Endodermal cell (in vitro differentiated cells): ENCODE measurements at regions not wholly inside any gene's neighbourhood (a gene's known extent, or its start where the extent isn't known, plus 50 kb on each side); places are given as distances from the start of the nearest gene placed in this dataset.

Experiments
- DNase-seq: peaks from one replicate; pipeline ENCODE4 v3.0.0-alpha.2; 2017
- H3K27ac ChIP-seq: 2 replicates; pipeline ENCODE4 v1.5.1; 2013; ENCODE audit warnings: mild to moderate bottlenecking, low read depth, low read length, moderate library complexity
- H3K27me3 ChIP-seq: 2 replicates; pipeline ENCODE4 v1.6.1; 2013; ENCODE audit warnings: mild to moderate bottlenecking, low read length, moderate library complexity; ENCODE audit not compliant: insufficient read depth, control insufficient read depth, poor library complexity, severe bottlenecking
- H3K36me3 ChIP-seq: 2 replicates; pipeline ENCODE4 v1.7.0; 2013; ENCODE audit warnings: mild to moderate bottlenecking, low read length, moderate library complexity; ENCODE audit not compliant: control insufficient read depth, insufficient read depth
- H3K4me1 ChIP-seq: one replicate; pipeline ENCODE4 v1.7.0; 2013; ENCODE audit warnings: low read length; ENCODE audit not compliant: control insufficient read depth, insufficient read depth
- H3K4me3 ChIP-seq: 2 replicates; pipeline ENCODE4 v1.5.1; 2013; ENCODE audit warnings: mild to moderate bottlenecking, low read length, moderate library complexity
- H3K9ac ChIP-seq: 2 replicates; pipeline ENCODE4 v1.6.1; 2013; ENCODE audit warnings: mild to moderate bottlenecking, low read length, moderate library complexity; ENCODE audit not compliant: poor library complexity, severe bottlenecking; ENCODE audit errors: extremely low read depth
- H3K9me3 ChIP-seq: 2 replicates; pipeline ENCODE4 v1.6.1; 2013; ENCODE audit warnings: mild to moderate bottlenecking, low read length, moderate library complexity; ENCODE audit not compliant: control insufficient read depth
- H3K27ac Mint-ChIP-seq: 2 replicates; pipeline ENCODE4 v1.8.0; 2020; ENCODE audit warnings: mixed read lengths
- H3K27me3 Mint-ChIP-seq: 2 replicates; pipeline ENCODE4 v1.8.0; 2021; ENCODE audit warnings: mild to moderate bottlenecking, mixed read lengths; ENCODE audit not compliant: insufficient read depth
- H3K36me3 Mint-ChIP-seq: 2 replicates; pipeline ENCODE4 v1.8.0; 2020; ENCODE audit warnings: low read depth, mixed read lengths
- H3K4me1 Mint-ChIP-seq: 2 replicates; pipeline ENCODE4 v1.8.0; 2020; ENCODE audit warnings: mixed read lengths
- H3K4me3 Mint-ChIP-seq: 2 replicates; pipeline ENCODE4 v1.8.0; 2020; ENCODE audit warnings: mild to moderate bottlenecking, moderate library complexity, mixed read lengths
- H3K9me3 Mint-ChIP-seq: 2 replicates; pipeline ENCODE4 v1.8.0; 2020; ENCODE audit warnings: mild to moderate bottlenecking, mixed read lengths
- CTCF ChIP-seq: fragments of 200-600 bp; sonication (generic); conservative IDR thresholded peaks from 2 replicates; pipeline ENCODE4 v1.5.0; 2021; ENCODE audit warnings: antibody characterized with exemption, mild to moderate bottlenecking
- WGBS, 2 experiments: methylation state at CpG; one replicate each; pipeline versions ENCODE4 v1.1.5 to v1.1.7; 2013; ENCODE audit warnings: missing lambda C conversion rate in 2 of 2, mixed read lengths in 1 of 2; ENCODE audit not compliant: insufficient coverage in 1 of 2, insufficient read length in 1 of 2; 5-methylcytosine and 5-hydroxymethylcytosine counted together

GRCh38 chr4:18954538-18954937, 933.0 kb upstream of the LCORL start:
- no peak for TF ChIP-seq CTCF
- Histone ChIP-seq H3K27me3 (no peaks in the 10 kb centered on the region), H3K4me1 (no peaks in the 10 kb centered on the region), H3K4me3 (no peak overlapping the region), H3K27ac (no peak overlapping the region), H3K9me3 (no peaks in the 10 kb centered on the region), H3K9ac (no peak overlapping the region), H3K36me3 (no peaks in the 10 kb centered on the region)
- no peak for DNase-seq
- 78 to 93% methylated on average over 2 of the region's 2 CpGs for WGBS, 2 experiments
- Mint-ChIP-seq H3K9me3 (peaks cover 9% of the 10 kb centered on the region), H3K4me3 (no peak overlapping the region), H3K36me3 (no peaks in the 10 kb centered on the region), H3K27ac (no peak overlapping the region), H3K27me3 (no peaks in the 10 kb centered on the region), H3K4me1 (no peaks in the 10 kb centered on the region)

GRCh38 chr4:18953613-18954012, 932.1 kb upstream of the LCORL start:
- DNase-seq, result no peak
- Mint-ChIP-seq H3K36me3 (no peaks in the 10 kb centered on the region), H3K27me3 (no peaks in the 10 kb centered on the region), H3K4me1 (no peaks in the 10 kb centered on the region), H3K9me3 (peaks cover 3% of the 10 kb centered on the region), H3K4me3 (no peak overlapping the region), H3K27ac (no peak overlapping the region)
- no peak for TF ChIP-seq CTCF
- Histone ChIP-seq H3K9ac (no peak overlapping the region), H3K27me3 (no peaks in the 10 kb centered on the region), H3K27ac (no peak overlapping the region), H3K4me3 (no peak overlapping the region), H3K4me1 (no peaks in the 10 kb centered on the region), H3K36me3 (no peaks in the 10 kb centered on the region), H3K9me3 (no peaks in the 10 kb centered on the region)

GRCh38 chr4:18945464-18945863, 923.9 kb upstream of the LCORL start:
- Mint-ChIP-seq H3K36me3 (no peaks in the 10 kb centered on the region), H3K4me1 (peaks cover 3% of the 10 kb centered on the region), H3K4me3 (no peak overlapping the region), H3K9me3 (peaks cover 4% of the 10 kb centered on the region), H3K27me3 (no peaks in the 10 kb centered on the region), H3K27ac (no peak overlapping the region)
- H3K9me3 ChIP-seq, result no peaks in the 10 kb centered on the region
- H3K4me3 ChIP-seq, result no peak overlapping the region
- TF ChIP-seq CTCF, result no peak
- no peak overlapping the region for H3K9ac ChIP-seq
- H3K36me3 ChIP-seq, result no peaks in the 10 kb centered on the region
- H3K27ac ChIP-seq, result no peak overlapping the region
- WGBS, 2 experiments, result 86 to 96% methylated on average over 1 to 2 of the region's 2 CpGs
- no peak for DNase-seq
- no peaks in the 10 kb centered on the region for H3K27me3 ChIP-seq
- H3K4me1 ChIP-seq, result no peaks in the 10 kb centered on the region
